Adrenal gland (tissue), 5 donors: ENCODE measurements at regions not wholly inside any gene's neighbourhood (a gene's known extent, or its start where the extent isn't known, plus 50 kb on each side); places are given as distances from the start of the nearest gene placed in this dataset.

Experiments used
- POLR2A ChIP-seq, 2 donors: fragments of 450-650 bp; IDR thresholded peaks; one replicate each; pipeline ENCODE4 v1.6.1; 2017; ENCODE audit warnings: antibody characterized with exemption in 2 of 2, mild to moderate bottlenecking in 2 of 2, moderate library complexity in 1 of 2
- TF ChIP-seq, protein P1 (sequence below), 6 experiments: fragments of 450-650 bp in 4 of 6; fragments of 200-600 bp in 2 of 6; sonication (generic) in 1 of 6; IDR thresholded peaks; 1 replicate in 5 of 6; 2 replicates in 1 of 6; pipeline versions ENCODE4 v1.5.1 to v1.8.0; 2016 to 2021; ENCODE audit warnings: antibody characterized with exemption in 6 of 6, mild to moderate bottlenecking in 2 of 6, moderate library complexity in 1 of 6
- donor health status: DM: no; HTN: no; CAD: no.

DNA sequence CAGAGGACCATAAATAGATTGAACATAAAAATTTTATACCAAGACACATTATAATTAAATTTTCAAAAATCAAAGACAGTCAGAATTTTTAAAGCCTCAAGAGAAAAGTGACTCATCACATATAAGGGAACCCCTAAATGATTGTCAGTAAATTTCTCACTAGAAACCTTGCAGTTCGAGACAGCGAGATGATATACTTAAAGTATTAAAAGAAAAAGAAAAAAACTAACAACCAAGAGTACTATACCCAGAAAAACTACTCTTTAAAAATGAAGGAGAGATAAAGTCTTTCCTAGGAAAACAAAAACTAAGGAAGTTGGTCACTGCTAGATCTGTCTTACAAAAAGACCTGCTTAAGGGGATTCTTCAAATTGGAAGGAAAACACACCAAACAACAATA is 251.4 kb upstream of the MSX2 start:
- TF ChIP-seq, protein P1, sequence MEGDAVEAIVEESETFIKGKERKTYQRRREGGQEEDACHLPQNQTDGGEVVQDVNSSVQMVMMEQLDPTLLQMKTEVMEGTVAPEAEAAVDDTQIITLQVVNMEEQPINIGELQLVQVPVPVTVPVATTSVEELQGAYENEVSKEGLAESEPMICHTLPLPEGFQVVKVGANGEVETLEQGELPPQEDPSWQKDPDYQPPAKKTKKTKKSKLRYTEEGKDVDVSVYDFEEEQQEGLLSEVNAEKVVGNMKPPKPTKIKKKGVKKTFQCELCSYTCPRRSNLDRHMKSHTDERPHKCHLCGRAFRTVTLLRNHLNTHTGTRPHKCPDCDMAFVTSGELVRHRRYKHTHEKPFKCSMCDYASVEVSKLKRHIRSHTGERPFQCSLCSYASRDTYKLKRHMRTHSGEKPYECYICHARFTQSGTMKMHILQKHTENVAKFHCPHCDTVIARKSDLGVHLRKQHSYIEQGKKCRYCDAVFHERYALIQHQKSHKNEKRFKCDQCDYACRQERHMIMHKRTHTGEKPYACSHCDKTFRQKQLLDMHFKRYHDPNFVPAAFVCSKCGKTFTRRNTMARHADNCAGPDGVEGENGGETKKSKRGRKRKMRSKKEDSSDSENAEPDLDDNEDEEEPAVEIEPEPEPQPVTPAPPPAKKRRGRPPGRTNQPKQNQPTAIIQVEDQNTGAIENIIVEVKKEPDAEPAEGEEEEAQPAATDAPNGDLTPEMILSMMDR (IDR thresholded peaks at IDR 0.05), result no peak
- TF ChIP-seq POLR2A (IDR thresholded peaks at IDR 0.05), result no peak
